NB4 (cell line): ENCODE measurements at regions not wholly inside any gene's neighbourhood (a gene's known extent, or its start where the extent isn't known, plus 50 kb on each side); places are given as distances from the start of the nearest gene placed in this dataset.

ENCODE experiments used
- DNase-seq: peaks from one replicate; pipeline ENCODE4 v3.0.0; 2010; ENCODE audit warnings: low read depth
- H3K4me3 ChIP-seq: one replicate; pipeline ENCODE4 v1.5.1; 2011; ENCODE audit warnings: mild to moderate bottlenecking, low read depth, low read length, moderate library complexity
- CTCF ChIP-seq: IDR thresholded peaks from one replicate; pipeline ENCODE4 v1.5.1; 2012; ENCODE audit warnings: low read depth, low read length
- MAX ChIP-seq: IDR thresholded peaks from 2 replicates; pipeline ENCODE4 v1.6.1; 2011; ENCODE audit warnings: low read depth, low read length
- MYC ChIP-seq: IDR thresholded peaks from 2 replicates; pipeline ENCODE4 v1.6.1; 2011; ENCODE audit warnings: low read depth, low read length
- POLR2A ChIP-seq: IDR thresholded peaks from 2 replicates; pipeline ENCODE4 v1.6.1; 2011; ENCODE audit warnings: mild to moderate bottlenecking; ENCODE audit not compliant: insufficient read length; ENCODE audit errors: extremely low read depth

GRCh38 chr1:57621776-57622175 lies 197.9 kb upstream of the DAB1 start:
- DNase-seq: no peak
- no peak for TF ChIP-seq CTCF
- no peak for TF ChIP-seq MAX
- no peak for TF ChIP-seq MYC
- TF ChIP-seq POLR2A: no peak
- H3K4me3 ChIP-seq: no peak overlapping the region

GRCh38 chr1:57620605-57621004 lies 196.7 kb upstream of the DAB1 start:
- H3K4me3 ChIP-seq: no peak overlapping the region
- TF ChIP-seq CTCF (no peak), POLR2A (no peak), MAX (no peak), MYC (no peak)
- no peak for DNase-seq

GRCh38 chr1:57616921-57617320 lies 193.1 kb upstream of the DAB1 start:
- no peak overlapping the region for H3K4me3 ChIP-seq
- TF ChIP-seq POLR2A: no peak
- no peak for TF ChIP-seq MAX
- TF ChIP-seq CTCF: no peak
- TF ChIP-seq MYC: no peak
- no peak for DNase-seq

GRCh38 chr1:57615956-57616355 lies 192.1 kb upstream of the DAB1 start:
- H3K4me3 ChIP-seq: no peak overlapping the region
- TF ChIP-seq POLR2A: no peak
- no peak for TF ChIP-seq MYC
- no peak for TF ChIP-seq CTCF
- TF ChIP-seq MAX: no peak
- no peak for DNase-seq

GRCh38 chr1:57612833-57613232 lies 189.0 kb upstream of the DAB1 start:
- no peak for TF ChIP-seq CTCF
- no peak for TF ChIP-seq POLR2A
- TF ChIP-seq MAX: no peak
- TF ChIP-seq MYC: no peak
- H3K4me3 ChIP-seq: no peak overlapping the region
- no peak for DNase-seq

- H3K4me3 ChIP-seq: no peak overlapping the region
- no peak for DNase-seq
- TF ChIP-seq CTCF (no peak), MYC (no peak), MAX (no peak), POLR2A (no peak)
Measured at GRCh38 chr1:57605933-57606332, 182.1 kb upstream of the DAB1 start.
